NOMO-1 (cell line): ENCODE measurements at regions not wholly inside any gene's neighbourhood (a gene's known extent, or its start where the extent isn't known, plus 50 kb on each side); places are given as distances from the start of the nearest gene placed in this dataset.
"Not testable (repeated sequence)": the region's sequence is repeated elsewhere in the genome, so short reads cannot be mapped to it uniquely, and the experiment has no call there.

Experiments used
- DNase-seq, 2 experiments: peaks; one replicate each; lab custom pipeline; 2025; ENCODE audit not compliant: unreplicated experiment in 2 of 2; lab: John Stamatoyannopoulos, UW

DNA sequence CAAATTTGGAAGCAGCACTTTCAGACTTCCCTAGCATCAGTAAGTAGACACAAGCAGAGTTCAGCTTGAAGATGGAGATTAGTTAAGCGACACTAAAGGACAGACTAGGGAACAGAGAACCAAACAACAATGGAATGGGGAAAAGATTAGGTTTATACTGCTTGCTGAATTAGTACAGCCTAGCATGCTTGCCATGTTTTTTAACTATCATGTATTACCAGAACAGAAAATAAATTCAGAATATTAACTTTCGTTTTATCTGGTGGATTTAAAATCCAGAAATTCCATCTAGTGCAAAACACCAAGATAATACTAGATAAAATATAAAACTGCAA, 451.5 kb upstream of the SLC10A2 start:
- no peak for DNase-seq

DNA sequence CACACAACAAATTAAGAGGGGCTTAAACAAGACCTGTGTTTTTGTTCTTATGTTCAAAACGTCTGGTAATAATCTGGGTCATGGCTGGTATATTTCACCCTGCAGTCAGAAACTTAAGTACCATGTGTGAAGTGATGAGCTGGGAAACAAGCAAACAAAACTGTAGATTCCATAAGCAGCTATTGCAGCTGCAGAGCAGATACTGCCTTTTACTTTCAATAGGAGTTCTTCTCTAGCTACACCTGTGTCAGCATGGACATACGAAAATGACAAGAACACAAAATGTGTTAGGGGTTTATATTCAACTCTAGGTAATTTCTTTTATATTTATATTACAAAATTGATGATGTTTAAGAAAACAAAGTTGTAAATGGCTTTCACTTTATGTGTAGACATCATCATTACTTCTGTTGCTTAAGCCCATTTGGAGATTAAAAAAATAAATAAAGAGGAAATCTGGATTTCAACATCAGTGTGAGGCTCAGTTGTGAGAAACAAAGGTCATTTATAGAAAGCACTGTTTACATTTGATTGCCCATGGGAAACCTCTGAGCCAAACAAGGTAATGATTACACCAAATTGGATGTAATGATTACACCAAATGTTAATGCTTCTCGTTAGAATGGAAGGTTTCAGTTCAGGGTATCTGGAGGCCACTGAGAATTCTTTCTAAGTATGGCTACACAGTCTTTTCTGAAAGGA, 451.0 kb upstream of the SLC10A2 start:
- no peak for DNase-seq

DNA sequence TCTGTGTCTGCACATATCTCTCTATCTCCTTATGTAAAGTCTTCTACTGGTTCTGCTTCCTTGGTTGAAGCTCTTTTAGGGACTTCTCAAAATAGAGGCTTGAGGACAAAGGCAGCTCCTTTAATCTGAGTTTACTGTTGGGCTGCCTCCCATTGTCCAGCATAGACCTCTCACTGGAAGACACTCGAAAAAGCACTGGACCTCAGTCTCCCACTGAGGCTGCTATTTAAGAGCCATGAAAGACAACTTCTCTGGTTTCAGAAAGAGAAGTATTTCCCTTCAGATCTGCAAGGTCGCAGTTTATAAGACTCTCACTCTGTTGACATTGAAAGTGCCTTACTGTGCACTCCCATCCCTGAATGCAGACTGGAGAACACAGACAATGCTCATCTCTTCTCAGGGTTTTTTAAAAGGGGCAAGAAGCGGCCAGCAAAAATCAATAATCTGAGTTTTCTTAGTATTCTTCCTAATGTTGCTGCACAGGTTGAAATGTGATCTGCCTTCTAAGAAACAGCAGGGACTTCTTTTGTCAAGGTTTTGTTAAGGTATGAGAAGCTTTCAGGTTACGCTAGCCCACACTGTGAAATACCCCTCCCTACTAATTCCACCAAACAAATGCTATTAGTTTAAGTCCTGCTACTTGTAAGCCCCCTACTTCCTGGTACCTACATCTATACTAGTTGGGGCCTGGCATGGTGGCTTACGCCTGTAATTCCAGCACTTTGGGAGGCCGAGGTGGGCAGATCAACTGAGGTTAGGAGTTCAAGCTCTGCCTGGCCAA, 450.0 kb upstream of the SLC10A2 start:
- DNase-seq: no peak

DNA sequence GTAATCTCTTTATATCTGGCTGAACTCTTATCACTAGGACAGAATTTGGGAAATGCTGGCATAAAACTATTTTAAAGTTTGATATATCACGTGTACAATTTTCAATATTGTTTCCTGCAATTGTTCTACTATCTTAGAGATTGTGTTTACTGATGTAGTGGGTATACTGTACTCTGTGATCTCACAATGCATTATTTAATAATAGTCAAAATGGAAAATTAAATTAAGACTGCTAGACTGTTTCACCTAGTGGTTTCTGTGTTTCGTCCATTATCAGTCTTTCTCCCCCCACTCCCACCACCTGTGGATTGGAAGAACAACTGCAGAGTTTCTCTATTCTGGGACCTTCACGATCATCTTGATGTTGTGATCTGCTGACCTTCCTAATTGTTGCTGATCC, 449.2 kb upstream of the SLC10A2 start:
- DNase-seq: no peak

DNA sequence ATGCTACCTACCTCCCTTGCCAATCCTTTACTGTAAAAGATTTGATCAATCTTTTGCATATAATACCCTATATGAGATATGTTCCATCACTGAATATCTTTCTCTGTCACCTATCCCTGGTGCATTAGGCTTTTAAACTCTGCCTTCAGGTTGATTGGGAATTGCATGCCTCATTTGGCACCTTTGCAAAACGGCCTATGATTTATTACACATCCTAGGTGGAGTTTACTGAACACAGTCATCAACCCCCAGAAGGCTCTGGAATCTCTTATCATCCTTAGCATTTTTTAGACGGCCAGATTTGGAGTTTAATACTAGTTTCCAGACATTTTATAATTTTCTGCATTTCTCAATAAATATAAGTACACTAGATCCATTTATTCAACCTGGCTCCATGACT, 448.4 kb upstream of the SLC10A2 start:
- no peak for DNase-seq

DNA sequence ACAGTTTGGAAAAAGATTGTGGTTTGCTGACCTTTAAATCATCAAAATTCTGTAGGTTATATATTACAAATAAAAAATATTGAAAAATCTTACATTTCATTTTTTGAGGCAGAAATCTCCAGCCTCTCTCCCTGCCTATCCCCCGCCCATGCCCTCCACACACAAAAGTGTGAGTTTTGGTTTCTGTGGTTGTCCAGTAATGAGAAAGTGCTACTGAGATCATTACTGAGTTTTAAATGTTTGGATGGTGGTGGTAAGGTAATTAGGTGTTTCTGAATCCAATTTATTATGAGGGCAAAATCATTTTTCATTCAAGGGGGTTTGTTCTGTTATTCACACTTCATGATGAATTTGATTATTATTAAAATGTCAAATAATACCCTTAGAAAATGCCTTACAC, 448.0 kb upstream of the SLC10A2 start:
- DNase-seq: no peak

DNA sequence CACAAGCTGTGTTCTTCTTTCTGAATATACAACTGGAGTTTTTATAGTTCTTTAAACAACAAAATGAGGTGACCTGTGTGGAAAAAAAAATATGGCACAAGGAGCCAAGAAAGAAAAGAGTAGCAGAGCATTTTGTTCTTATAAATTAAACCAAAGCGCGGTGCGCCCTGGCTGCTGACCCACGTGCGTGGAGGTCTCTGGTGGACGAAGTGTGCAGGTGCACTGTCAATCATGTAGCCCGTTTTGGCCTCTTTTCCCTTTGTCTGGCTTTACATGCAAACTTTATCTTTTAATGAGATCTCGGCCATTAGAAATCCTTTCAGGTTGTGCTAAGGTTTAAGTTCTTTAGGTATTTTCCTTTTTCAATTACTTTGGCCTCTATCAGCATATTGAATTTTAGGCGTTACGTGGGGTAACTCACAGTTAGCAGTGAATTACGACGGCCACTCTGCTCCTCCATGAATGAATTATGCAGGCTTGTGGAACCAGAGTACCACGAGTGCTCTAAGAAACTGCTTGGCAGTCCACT, 443.9 kb upstream of the SLC10A2 start:
- no peak for DNase-seq

DNA sequence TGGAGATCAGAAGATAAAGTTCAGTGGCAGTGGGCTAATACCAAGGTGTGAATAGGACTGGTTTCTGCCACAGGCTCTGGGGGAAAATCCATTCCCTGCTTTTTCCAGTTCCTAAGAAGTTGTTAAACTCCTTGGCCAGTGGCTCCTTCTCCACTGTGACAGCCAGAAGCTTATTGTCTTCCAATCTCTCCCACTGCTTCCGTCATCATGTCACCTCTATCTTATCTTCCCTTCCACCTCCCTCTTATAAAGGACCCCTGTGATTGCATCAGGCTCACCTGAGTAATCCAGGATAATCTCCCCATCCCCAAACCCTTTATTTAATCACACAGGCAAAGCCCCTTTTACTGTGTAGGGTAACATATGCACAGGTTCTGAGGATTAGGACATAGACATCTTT, 431.2 kb upstream of the SLC10A2 start:
- no peak for DNase-seq

DNA sequence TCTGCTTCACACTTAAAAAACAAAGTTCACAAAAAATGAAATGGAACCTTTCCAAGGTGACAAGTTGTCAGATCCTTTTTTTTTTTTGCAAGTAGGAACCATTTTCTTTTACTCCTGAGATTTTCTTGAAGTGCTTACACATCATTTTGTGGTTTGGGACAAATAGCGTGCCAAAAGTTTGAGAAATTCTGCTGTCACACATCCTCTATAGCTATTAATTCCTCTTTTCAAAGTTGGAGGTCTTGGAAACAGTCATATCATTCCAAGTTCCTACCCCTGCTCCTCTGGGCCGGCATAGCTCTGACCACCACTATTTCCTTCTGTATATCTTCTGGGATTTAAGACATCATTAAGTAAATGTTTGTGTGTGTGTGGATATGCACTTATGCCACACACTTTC, 421.6 kb upstream of the SLC10A2 start:
- DNase-seq: no peak

DNA sequence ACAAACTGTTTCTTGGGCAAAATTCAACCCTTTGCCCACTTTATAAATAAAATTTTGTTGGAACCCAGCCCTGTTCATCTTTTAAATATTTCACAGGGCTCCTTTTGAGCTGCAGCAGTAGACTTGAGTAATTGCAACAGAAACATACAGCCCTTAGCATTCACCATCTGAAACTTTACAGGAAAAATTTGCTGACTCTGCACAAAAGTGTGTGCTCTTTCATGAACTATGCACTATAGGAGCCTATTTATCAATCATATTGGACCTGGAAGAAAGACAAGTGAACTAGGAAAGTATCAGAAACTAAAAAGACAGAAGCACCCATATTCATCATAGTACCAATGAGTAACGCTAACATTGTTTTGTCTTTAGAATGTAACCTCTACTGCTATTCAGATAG, 406.9 kb upstream of the SLC10A2 start:
- DNase-seq: no peak

DNA sequence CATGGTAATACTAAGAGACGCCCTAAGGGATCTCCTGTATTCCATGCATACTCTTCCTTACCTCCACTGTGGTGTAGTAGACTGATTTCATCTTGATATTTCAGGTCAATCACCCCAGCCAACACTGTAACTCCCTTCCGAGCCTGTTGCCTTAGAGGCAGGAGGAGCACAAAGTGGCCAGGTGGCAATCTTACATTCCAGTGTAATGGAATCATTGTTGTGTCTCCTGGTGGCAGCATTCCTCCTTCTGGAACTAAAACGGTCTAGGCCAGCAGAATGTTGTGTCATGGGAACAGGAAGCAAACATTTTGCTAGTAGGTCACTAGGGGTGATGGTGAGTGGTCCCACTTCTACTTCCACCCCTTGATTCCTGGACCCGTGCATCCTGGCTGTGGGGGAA, 405.7 kb upstream of the SLC10A2 start:
- no peak for DNase-seq

DNA sequence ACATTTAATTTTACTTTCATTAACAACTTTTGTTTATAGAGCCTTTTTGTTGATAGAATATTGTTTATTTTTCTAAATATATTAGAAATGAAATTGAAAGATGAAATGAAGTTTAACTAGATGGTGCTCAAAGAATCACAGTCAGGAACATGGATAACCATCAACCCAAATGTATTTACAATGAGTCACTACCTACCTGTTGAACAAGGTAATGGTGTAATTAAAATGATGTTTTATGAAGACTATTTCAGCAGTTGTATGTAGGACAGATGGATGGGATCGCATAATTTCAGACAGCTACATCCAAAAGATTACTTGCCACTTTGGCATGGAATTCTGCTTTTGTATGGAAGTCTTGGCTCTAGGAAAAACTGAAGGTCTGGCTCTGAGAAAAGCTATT, 403.6 kb upstream of the SLC10A2 start:
- DNase-seq: no peak

DNA sequence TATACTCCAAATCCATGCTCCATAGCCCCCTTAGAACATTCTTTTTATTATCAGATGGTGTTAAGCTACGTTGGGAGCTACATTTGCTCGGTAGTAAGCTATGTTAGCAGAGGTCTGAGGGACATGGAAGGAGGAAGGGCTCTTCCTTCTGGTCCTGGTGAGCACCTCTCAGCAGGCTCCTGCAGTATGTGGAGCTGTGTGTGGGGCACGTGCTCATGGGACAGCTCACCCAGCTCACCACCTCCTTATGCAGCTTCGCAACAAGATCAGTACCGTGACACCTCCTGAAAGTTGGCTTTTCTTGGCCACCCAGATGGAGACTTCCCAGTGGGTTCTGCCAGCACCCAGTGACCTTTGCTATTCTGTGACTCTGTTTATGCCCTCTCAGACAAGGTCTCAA, 400.5 kb upstream of the SLC10A2 start:
- no peak for DNase-seq

DNA sequence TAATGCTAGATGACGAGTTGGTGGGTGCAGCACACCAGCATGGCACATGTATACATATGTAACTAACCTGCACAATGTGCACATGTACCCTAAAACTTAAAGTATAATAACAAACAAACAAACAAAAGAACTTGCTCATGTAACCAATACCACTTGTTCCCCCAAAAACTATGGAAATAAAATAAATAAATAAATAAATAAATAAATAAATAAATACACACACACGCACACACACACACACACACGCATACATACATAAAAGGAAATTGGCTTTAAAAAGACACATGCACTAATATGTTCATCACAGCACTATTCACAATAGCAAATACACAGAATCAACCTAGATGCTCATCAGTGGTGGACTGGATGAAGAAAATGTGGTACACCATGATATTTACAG, 394.0 kb upstream of the SLC10A2 start:
- DNase-seq: not testable (repeated sequence)

DNA sequence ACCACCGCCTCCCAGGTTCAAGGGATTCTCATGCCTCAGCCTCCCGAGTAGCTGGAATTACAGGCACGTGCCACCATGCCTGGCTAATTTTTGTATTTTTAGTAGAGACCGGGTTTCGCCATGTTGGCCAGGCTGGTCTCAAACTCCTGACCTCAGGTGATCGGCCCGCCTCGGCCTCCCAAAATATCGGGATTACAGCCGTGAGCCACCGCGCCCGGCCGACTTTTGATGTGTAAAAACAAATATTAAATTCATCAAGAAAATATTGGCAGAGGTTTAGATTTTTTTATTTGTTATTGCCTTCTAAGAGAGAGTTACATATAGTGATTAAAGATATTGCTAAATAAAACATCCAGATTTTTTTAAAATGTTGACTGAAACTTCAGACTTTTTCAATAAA, 390.8 kb upstream of the SLC10A2 start:
- not testable (repeated sequence) for DNase-seq

DNA sequence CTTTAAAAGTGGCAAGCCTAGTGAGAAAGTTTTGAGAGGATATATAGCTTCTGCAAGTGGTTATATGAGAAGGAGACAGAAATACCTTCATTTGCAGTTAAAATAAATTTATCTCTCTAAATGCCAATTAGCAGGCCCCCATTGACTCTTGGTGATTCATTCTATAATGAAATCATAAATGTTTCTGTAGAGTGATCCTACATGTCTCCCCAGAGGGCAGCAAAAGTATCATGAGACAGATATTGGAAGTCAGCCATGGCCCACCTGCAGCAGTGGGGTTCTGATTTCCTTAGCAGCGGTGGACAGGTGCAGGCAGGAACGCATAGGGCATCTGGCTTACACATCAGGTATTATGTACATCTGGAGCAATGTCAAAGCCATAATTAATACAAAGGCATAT, 385.4 kb upstream of the SLC10A2 start:
- DNase-seq: no peak

DNA sequence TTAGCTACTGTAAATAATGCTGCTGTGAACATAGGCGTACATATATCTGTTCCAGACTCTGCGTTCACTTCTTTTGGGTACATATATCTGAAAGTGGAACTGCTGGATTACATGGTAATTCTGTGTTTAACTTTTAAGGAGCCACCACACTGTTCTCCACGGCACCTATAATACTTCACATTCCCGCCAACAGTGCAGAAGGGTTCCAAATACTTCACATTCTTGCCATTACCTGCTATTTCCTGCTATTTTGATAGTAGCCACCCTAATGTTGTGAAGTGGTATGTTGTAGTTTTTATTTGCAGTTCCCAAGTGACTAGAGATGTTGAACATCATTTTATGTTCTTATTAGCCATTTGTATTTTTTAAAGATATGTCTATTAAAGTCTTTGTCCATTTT, 377.4 kb upstream of the SLC10A2 start:
- no peak for DNase-seq

DNA sequence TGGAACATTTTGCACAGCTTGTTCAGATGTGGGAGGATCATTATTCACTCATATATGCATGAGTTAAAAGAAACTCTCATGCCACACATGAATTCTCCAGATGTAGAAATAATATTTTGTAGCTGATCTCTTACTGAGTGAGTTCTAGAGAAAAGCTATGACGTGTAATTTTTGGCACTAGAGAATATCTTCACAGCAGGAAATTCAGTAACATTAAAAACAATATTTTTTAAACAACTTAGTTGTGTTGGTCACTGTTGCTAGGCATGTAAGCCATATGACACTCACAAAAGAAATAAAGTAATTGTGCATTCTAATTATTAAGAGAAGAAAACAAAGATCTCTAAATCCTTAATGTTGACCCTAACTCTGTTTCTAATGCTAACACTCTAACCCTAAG, 371.4 kb upstream of the SLC10A2 start:
- DNase-seq: no peak

DNA sequence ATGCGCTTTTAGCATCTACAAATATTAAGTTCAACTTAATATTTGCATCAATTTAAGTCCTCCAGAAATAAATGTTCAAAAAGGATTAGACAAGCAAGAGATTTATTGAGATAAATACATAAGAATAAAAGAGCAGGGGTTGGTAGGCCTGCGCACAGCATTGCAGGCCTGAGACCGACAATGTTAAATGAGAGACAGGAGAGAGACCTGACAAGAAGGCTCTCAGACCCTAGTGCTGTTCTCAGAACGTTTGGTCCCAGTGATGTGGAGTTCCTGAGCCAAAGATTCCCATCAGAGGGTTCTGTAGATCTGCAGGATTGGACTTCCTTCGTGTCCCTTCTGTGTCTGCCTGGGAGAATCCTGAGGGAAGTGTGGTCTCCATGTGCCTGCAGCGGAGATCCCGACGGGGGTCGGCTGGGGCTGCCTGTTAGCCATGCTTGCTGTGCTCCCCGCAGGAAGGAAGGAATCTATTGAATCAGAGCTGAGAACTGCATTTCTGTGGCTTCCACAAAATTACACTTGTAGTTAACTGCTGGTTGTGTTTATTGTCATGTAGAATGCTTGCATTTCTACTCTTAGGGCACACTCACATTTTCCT, 369.9 kb upstream of the SLC10A2 start:
- DNase-seq: no peak

DNA sequence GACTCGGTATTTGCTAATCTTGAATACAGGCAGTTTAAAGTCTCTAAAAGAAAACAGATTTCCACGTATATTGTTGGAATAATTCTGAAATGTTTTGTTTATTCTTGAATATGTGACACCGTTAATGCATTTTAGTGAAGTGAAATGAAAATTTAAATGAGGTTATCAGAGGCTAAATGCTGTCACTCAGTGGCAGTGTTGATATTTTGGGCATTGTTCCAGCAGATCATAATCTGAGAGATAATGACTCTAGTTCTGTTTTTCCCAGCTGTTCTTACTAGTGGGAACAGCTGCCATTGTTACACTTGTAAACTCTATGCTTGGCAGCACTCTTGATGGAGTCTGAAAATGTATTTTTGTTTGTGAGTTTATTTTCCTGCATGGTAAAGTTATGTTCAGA, 365.6 kb upstream of the SLC10A2 start:
- no peak for DNase-seq

DNA sequence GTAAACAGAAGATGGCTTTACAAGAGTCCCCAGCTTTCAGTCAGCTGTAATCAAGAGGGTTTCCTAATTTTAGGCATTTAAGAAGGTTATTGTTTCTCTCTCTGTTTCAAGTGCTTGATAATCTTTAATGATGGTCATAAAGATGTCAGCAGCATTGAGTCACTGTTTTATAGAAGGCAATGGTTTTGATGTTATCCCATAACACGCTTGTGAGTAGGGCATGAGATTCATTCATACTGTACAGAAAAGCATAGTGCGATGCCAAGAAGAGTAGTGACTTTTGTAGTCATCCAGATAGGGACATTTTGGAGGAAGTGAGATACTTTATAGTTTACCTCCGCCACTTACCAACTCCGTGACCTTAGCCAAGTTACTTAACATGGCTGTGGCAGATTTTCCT, 364.2 kb upstream of the SLC10A2 start:
- DNase-seq: no peak

DNA sequence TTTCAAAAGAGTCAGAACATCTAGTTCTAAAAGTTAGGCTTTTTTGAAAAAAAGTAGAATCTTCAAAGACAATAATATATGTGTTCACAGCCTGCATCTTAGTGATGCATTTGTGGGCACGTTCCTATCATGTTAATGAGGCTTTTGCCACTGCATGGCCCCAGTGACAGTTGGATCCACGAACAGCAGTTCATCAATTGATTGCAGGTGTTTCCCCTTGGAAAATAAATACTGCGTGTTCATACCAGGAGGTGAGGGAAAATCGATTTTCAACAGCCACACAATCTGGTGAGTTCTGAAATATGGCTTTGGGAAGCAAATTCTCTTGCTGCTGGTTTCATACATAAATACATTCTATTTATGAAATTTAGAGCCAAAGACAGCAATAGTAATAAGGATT, 343.8 kb upstream of the SLC10A2 start:
- DNase-seq: no peak
